K562 (cell line): ENCODE measurements at regions not wholly inside any gene's neighbourhood (a gene's known extent, or its start where the extent isn't known, plus 50 kb on each side); places are given as distances from the start of the nearest gene placed in this dataset.

ENCODE experiments used
- ELF1 ChIP-seq: fragments of 200-800 bp; sonication (Bioruptor generic); IDR thresholded peaks from 2 replicates; pipeline ENCODE4 v1.6.1; 2016; ENCODE audit warnings: missing genetic modification characterization, missing compliant biosample characterization
- KDM5B ChIP-seq: fragments of 200-600 bp; sonication (generic); IDR thresholded peaks from 2 replicates; pipeline ENCODE4 v1.6.1; 2012; ENCODE audit warnings: low read depth, mild to moderate bottlenecking, moderate library complexity, low read length, control low read depth, inconsistent platforms; ENCODE audit not compliant: insufficient replicate concordance
- POLR2A ChIP-seq: fragments of 450-650 bp; conservative IDR thresholded peaks from 2 replicates; pipeline ENCODE4 v1.6.1; 2016
- POLR2AphosphoS5 ChIP-seq: IDR thresholded peaks from 2 replicates; pipeline ENCODE4 v1.6.1; 2011; ENCODE audit warnings: mild to moderate bottlenecking, low read depth, low read length, moderate library complexity; ENCODE audit not compliant: control insufficient read depth, insufficient read depth
- RFX5 ChIP-seq: IDR thresholded peaks from 2 replicates; pipeline ENCODE4 v1.6.1; 2011; ENCODE audit warnings: low read depth, mild to moderate bottlenecking, improper control_type of control experiment, low read length
- TF ChIP-seq, protein P1 (sequence below): fragments of 250-450 bp; sonication (Bioruptor Pico); IDR thresholded peaks from 2 replicates; pipeline ENCODE4 v1.5.0; 2020; ENCODE audit warnings: mild to moderate bottlenecking
- TF ChIP-seq, protein P2 (sequence below): IDR thresholded peaks from 2 replicates; pipeline ENCODE4 v1.6.1; 2012; ENCODE audit warnings: low read depth, low read length, improper control_type of control experiment, borderline replicate concordance
- TF ChIP-seq, protein P3 (sequence below), 3 experiments: IDR thresholded peaks in 2 of 3; conservative IDR thresholded peaks in 1 of 3; 2 replicates each; pipeline ENCODE4 v1.5.1; 2011 to 2012; ENCODE audit warnings: low read length in 3 of 3, mild to moderate bottlenecking in 3 of 3, control low read depth in 2 of 3, improper control_type of control experiment in 1 of 3, inconsistent platforms in 1 of 3, low read depth in 1 of 3, mixed read lengths in 1 of 3, moderate library complexity in 1 of 3; ENCODE audit not compliant: insufficient read depth in 2 of 3
- TF ChIP-seq, protein P4 (sequence below), 2 experiments: fragments of 450-650 bp; IDR thresholded peaks; 2 replicates each; pipeline ENCODE4 v1.6.1; 2016

DNA sequence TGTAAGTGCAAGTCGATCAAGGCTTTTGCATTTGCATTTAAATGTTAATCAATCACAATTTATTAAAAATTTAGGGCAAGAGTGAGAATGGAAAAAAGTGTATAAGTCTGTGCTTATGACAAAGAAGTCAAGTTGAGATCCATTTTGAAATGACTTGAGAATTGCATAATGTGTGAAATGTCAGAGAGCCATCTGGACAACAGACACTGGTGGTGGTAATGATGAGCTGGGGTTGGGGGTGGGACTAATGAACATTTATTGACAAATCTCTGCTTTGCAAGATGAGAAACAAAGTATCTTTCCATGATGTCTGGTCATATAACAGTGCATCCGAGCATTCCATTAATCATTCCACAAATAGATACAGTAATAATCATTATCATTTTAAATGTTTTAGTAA, 89.4 kb upstream of the ZBTB20 start:
- TF ChIP-seq KDM5B = no peak
- TF ChIP-seq POLR2A = no peak
- TF ChIP-seq, protein P1, sequence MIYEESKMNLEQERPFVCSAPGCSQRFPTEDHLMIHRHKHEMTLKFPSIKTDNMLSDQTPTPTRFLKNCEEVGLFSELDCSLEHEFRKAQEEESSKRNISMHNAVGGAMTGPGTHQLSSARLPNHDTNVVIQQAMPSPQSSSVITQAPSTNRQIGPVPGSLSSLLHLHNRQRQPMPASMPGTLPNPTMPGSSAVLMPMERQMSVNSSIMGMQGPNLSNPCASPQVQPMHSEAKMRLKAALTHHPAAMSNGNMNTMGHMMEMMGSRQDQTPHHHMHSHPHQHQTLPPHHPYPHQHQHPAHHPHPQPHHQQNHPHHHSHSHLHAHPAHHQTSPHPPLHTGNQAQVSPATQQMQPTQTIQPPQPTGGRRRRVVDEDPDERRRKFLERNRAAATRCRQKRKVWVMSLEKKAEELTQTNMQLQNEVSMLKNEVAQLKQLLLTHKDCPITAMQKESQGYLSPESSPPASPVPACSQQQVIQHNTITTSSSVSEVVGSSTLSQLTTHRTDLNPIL (CRISPR knock-in tag) = no peak
- TF ChIP-seq, protein P2, sequence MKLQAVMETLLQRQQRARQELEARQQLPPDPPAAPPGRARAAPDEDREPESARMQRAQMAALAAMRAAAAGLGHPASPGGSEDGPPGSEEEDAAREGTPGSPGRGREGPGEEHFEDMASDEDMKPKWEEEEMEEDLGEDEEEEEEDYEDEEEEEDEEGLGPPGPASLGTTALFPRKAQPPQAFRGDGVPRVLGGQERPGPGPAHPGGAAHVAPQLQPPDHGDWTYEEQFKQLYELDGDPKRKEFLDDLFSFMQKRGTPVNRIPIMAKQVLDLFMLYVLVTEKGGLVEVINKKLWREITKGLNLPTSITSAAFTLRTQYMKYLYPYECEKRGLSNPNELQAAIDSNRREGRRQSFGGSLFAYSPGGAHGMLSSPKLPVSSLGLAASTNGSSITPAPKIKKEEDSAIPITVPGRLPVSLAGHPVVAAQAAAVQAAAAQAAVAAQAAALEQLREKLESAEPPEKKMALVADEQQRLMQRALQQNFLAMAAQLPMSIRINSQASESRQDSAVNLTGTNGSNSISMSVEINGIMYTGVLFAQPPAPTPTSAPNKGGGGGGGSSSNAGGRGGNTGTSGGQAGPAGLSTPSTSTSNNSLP = no peak
- TF ChIP-seq, protein P3, sequence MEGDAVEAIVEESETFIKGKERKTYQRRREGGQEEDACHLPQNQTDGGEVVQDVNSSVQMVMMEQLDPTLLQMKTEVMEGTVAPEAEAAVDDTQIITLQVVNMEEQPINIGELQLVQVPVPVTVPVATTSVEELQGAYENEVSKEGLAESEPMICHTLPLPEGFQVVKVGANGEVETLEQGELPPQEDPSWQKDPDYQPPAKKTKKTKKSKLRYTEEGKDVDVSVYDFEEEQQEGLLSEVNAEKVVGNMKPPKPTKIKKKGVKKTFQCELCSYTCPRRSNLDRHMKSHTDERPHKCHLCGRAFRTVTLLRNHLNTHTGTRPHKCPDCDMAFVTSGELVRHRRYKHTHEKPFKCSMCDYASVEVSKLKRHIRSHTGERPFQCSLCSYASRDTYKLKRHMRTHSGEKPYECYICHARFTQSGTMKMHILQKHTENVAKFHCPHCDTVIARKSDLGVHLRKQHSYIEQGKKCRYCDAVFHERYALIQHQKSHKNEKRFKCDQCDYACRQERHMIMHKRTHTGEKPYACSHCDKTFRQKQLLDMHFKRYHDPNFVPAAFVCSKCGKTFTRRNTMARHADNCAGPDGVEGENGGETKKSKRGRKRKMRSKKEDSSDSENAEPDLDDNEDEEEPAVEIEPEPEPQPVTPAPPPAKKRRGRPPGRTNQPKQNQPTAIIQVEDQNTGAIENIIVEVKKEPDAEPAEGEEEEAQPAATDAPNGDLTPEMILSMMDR (IDR thresholded peaks at IDR 0.05 in 2 of 3, conservative IDR thresholded peaks at IDR 0.05 in 1 of 3; ENCODE audit: insufficient read depth in 2 of 3, low read depth in 1 of 3, low read length in 3 of 3) = no peak
- TF ChIP-seq, protein P4, sequence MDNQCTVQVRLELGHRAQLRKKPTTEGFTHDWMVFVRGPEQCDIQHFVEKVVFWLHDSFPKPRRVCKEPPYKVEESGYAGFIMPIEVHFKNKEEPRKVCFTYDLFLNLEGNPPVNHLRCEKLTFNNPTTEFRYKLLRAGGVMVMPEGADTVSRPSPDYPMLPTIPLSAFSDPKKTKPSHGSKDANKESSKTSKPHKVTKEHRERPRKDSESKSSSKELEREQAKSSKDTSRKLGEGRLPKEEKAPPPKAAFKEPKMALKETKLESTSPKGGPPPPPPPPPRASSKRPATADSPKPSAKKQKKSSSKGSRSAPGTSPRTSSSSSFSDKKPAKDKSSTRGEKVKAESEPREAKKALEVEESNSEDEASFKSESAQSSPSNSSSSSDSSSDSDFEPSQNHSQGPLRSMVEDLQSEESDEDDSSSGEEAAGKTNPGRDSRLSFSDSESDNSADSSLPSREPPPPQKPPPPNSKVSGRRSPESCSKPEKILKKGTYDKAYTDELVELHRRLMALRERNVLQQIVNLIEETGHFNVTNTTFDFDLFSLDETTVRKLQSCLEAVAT (IDR thresholded peaks at IDR 0.05) = no peak
- TF ChIP-seq ELF1 (tag) = no peak
- no peak for TF ChIP-seq RFX5
- no peak for TF ChIP-seq POLR2AphosphoS5
